Effector memory CD4-positive, alpha-beta T cell (primary cell): ENCODE measurements at regions not wholly inside any gene's neighbourhood (a gene's known extent, or its start where the extent isn't known, plus 50 kb on each side); places are given as distances from the start of the nearest gene placed in this dataset.

ENCODE experiments used
- DNase-seq, 3 donors: peaks; one replicate each; pipeline ENCODE4 v3.0.0-alpha.2; 2020
- H3K27ac ChIP-seq: 2 replicates; pipeline ENCODE4 v1.7.0; 2013; ENCODE audit warnings: mild to moderate bottlenecking, low read length, moderate library complexity; ENCODE audit not compliant: insufficient read depth, poor library complexity, severe bottlenecking
- H3K27me3 ChIP-seq: replicated peaks from 2 replicates; pipeline ENCODE4 v1.7.0; 2013; ENCODE audit warnings: mild to moderate bottlenecking, low read length; ENCODE audit not compliant: insufficient read depth, control insufficient read depth, poor library complexity, severe bottlenecking
- H3K36me3 ChIP-seq: 2 replicates; pipeline ENCODE4 v1.7.0; 2013; ENCODE audit warnings: mild to moderate bottlenecking, low read length, moderate library complexity; ENCODE audit not compliant: control insufficient read depth, insufficient read depth
- H3K4me1 ChIP-seq: 2 replicates; pipeline ENCODE4 v1.7.0; 2013; ENCODE audit warnings: low read length, mild to moderate bottlenecking; ENCODE audit not compliant: control insufficient read depth, insufficient read depth, poor library complexity, severe bottlenecking
- H3K4me3 ChIP-seq: 2 replicates; pipeline ENCODE4 v1.7.0; 2013; ENCODE audit warnings: low read length, low read depth, mild to moderate bottlenecking; ENCODE audit not compliant: insufficient read depth, poor library complexity, severe bottlenecking
- H3K9me3 ChIP-seq: 2 replicates; pipeline ENCODE4 v1.7.0; 2013; ENCODE audit warnings: mild to moderate bottlenecking, low read length, moderate library complexity; ENCODE audit not compliant: control insufficient read depth

DNA sequence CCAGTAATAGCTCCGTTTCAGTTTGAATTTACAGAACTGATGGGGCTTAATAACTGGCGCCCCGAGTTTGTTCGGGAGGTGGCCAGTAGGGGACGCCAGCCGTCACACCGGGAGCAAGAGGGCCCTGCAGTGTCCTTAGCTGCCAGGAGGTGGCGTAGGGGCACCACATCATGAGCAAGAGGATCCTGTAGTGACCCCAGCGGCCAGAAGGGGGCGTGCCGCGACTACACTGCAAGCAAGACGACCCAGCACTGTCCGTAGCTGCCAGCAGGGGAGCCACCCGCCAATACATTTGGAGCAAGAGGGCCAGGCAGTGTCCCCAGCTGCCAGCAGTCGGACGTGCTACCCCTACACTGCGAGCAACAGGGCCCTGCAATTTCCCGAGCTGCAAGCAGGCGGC lies 663.7 kb upstream of the B3GAT1 start:
- Histone ChIP-seq H3K9me3 (no peaks in the 10 kb centered on the region), H3K36me3 (no peaks in the 10 kb centered on the region), H3K27ac (no peak overlapping the region), H3K4me1 (no peaks in the 10 kb centered on the region), H3K4me3 (no peak overlapping the region), H3K27me3 (no peaks in the 10 kb centered on the region)
- peak; percentile 32 to 66 (median 61) for DNase-seq

- no peak overlapping the region for H3K4me3 ChIP-seq
- DNase-seq: no peak
- no peaks in the 10 kb centered on the region for H3K27me3 ChIP-seq
- no peak overlapping the region for H3K27ac ChIP-seq
- no peaks in the 10 kb centered on the region for H3K36me3 ChIP-seq
- no peaks in the 10 kb centered on the region for H3K9me3 ChIP-seq
- H3K4me1 ChIP-seq: no peaks in the 10 kb centered on the region
Measured at GRCh38 chr11:135074397-135074998, 662.5 kb upstream of the B3GAT1 start.

DNA sequence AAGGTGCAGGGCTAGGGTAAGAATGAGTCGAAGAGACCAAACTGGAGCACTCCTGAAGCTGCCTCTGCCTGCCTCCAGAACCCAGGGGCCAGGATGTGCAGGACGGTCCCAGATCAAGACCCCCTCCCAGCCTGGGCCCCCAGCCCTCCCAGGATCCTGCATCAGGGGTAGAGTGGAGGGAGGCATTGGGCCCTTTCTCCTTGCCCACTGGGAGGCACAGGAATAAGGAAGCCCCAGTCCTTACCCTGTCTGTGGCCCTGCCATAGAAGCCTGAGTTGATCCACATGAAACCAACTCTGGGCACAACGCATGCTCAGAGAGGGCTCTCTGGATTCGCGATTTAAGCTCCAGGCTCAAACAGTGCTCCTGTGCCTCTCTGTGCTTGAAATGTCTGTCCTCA lies 661.8 kb upstream of the B3GAT1 start:
- no peaks in the 10 kb centered on the region for H3K27me3 ChIP-seq
- H3K27ac ChIP-seq: no peak overlapping the region
- H3K4me3 ChIP-seq: no peak overlapping the region
- no peak for DNase-seq
- no peaks in the 10 kb centered on the region for H3K9me3 ChIP-seq
- no peaks in the 10 kb centered on the region for H3K4me1 ChIP-seq
- no peaks in the 10 kb centered on the region for H3K36me3 ChIP-seq

- no peaks in the 10 kb centered on the region for H3K27me3 ChIP-seq
- no peak for DNase-seq
Measured at GRCh38 chr11:135073381-135073780, 661.3 kb upstream of the B3GAT1 start.

DNA sequence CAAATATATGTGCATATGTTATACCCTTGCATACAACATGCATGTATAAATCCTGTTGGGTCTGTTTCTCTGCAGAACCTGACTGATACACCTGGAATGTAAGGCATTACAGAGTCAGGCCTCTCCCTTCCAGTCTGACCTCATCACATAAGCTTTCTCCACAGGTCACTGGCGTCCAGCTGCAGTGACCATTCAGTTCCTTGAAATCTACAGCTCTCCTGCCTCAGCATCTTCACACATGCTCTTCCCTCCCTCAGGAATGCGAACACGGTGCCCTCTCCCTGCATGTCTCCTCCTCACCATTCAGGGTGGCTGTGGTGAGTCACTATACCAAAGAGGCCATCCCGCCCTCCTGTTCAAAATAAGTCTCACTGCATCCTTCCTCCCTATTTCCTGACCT lies 657.8 kb upstream of the B3GAT1 start:
- H3K4me3 ChIP-seq: no peak overlapping the region
- H3K36me3 ChIP-seq: no peaks in the 10 kb centered on the region
- H3K4me1 ChIP-seq: no peaks in the 10 kb centered on the region
- DNase-seq: no peak
- H3K27ac ChIP-seq: no peak overlapping the region
- H3K27me3 ChIP-seq: no peaks in the 10 kb centered on the region
- no peaks in the 10 kb centered on the region for H3K9me3 ChIP-seq

More at GRCh38 chr11:135073381-135073780, 661.3 kb upstream of the B3GAT1 start:
- Histone ChIP-seq H3K36me3 (no peaks in the 10 kb centered on the region), H3K4me1 (no peaks in the 10 kb centered on the region), H3K27ac (no peak overlapping the region), H3K9me3 (no peaks in the 10 kb centered on the region), H3K4me3 (no peak overlapping the region)

GRCh38 chr11:135069063-135069462 lies 657.0 kb upstream of the B3GAT1 start:
- Histone ChIP-seq H3K27me3 (no peaks in the 10 kb centered on the region), H3K9me3 (no peaks in the 10 kb centered on the region), H3K4me1 (no peaks in the 10 kb centered on the region), H3K36me3 (no peaks in the 10 kb centered on the region), H3K4me3 (no peak overlapping the region), H3K27ac (no peak overlapping the region)
- DNase-seq: no peak

DNA sequence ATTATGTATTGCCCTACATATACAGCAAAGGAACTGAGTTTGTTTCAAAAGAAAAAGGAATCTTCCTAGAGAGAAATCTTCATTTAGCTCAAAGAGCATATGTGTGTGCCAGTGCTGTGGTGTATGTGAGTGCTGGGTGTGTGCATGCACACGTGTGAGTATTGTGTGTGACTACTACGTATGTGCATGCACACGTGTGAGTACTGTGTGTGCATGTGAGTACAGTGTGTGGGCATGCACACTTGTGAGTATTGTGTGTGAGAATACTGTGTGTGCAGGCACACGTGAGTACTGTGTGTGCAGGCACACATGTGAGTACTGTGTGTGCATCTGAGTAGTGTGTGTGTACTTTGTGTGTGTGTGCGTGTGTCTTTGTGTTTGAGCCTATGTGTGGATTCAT lies 651.0 kb upstream of the B3GAT1 start:
- Histone ChIP-seq H3K9me3 (no peaks in the 10 kb centered on the region), H3K27me3 (no peaks in the 10 kb centered on the region), H3K4me1 (no peaks in the 10 kb centered on the region), H3K36me3 (no peaks in the 10 kb centered on the region), H3K4me3 (no peak overlapping the region), H3K27ac (no peak overlapping the region)
- DNase-seq: no peak

DNA sequence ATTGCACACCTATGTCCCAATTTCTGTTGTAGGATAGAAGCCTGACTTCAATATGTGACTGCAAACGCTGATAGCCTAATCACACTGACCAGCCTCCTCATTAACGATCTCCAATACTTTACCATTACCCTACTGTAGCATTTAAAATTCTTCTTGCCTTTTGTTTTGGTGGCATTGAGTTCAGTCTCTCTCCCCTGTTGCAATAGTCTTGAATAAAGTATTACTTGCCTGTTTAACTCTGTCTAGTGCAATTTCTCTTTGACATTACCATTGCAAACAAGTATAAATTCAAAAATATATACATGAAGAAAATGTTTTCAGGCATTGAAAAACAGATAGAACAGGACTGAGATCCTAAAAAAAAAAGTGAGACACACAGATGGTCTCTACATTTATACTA lies 649.1 kb upstream of the B3GAT1 start:
- no peak for DNase-seq
- Histone ChIP-seq H3K36me3 (no peaks in the 10 kb centered on the region), H3K9me3 (no peaks in the 10 kb centered on the region), H3K27ac (no peak overlapping the region), H3K4me3 (no peak overlapping the region), H3K27me3 (no peaks in the 10 kb centered on the region), H3K4me1 (no peaks in the 10 kb centered on the region)

DNA sequence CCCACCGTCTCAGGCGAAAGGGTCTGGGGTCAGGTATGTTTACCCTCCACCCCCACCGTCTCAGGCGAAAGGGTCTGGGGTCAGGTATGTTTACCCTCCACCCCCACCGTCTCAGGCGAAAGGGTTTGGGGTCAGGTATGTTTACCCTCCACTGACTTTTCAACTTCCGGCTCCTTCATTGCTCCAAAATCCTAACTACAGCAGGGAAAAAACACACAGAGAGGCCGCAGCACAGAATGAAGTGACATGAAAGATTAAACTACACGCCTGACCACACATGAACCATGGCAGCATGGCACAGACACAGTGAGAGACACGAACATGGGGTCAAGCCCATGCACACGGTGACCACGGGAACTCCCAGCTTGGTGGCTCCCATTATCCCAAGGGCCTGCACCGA lies 634.9 kb upstream of the B3GAT1 start:
- H3K36me3 ChIP-seq: no peaks in the 10 kb centered on the region
- H3K9me3 ChIP-seq: no peaks in the 10 kb centered on the region
- H3K27ac ChIP-seq: no peak overlapping the region
- no peaks in the 10 kb centered on the region for H3K27me3 ChIP-seq
- no peak overlapping the region for H3K4me3 ChIP-seq
- no peak for DNase-seq
- no peaks in the 10 kb centered on the region for H3K4me1 ChIP-seq

DNA sequence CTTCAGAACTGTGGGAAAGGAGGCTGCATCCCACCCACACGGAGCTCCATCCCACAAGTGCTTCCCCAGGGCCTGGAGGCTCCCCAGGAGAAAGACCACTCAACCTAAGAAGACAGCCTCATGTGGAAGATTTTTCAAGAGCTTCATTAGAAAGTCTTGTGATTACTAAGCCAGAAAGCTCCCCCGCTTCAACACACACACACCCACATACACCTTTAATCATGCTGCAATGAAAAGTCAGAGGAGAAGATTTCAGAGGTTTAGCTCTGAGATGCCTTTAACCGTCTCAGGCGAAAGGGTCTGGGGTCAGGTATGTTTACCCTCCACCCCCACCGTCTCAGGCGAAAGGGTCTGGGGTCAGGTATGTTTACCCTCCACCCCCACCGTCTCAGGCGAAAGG lies 634.5 kb upstream of the B3GAT1 start:
- Histone ChIP-seq H3K4me1 (no peaks in the 10 kb centered on the region), H3K36me3 (no peaks in the 10 kb centered on the region), H3K4me3 (no peak overlapping the region), H3K27me3 (no peaks in the 10 kb centered on the region), H3K9me3 (no peaks in the 10 kb centered on the region), H3K27ac (no peak overlapping the region)
- DNase-seq: no peak
